Smooth muscle cell (in vitro differentiated cells): ENCODE measurements at regions not wholly inside any gene's neighbourhood (a gene's known extent, or its start where the extent isn't known, plus 50 kb on each side); places are given as distances from the start of the nearest gene placed in this dataset.

ENCODE experiments used
- DNase-seq: peaks from one replicate; lab custom pipeline; 2025; ENCODE audit not compliant: unreplicated experiment; lab: John Stamatoyannopoulos, UW
- H2AFZ ChIP-seq: fragments of 200-600 bp; sonication (generic); 2 replicates; pipeline ENCODE4 v1.6.0; 2016; ENCODE audit warnings: antibody characterized with exemption, low read depth, mild to moderate bottlenecking
- H3F3A ChIP-seq: fragments of 200-600 bp; sonication (generic); 2 replicates; pipeline ENCODE4 v1.6.0; 2017; ENCODE audit warnings: antibody characterized with exemption, low read depth
- H3K27ac ChIP-seq: fragments of 200-600 bp; sonication (generic); 2 replicates; pipeline ENCODE4 v1.5.1; 2016; ENCODE audit warnings: low read depth, mild to moderate bottlenecking
- H3K27me3 ChIP-seq: fragments of 200-600 bp; sonication (generic); 2 replicates; pipeline ENCODE4 v1.6.1; 2016; ENCODE audit warnings: low read depth, mild to moderate bottlenecking
- H3K36me3 ChIP-seq: fragments of 200-600 bp; sonication (generic); 2 replicates; pipeline ENCODE4 v1.5.1; 2016; ENCODE audit warnings: low read depth
- H3K4me1 ChIP-seq: fragments of 200-600 bp; sonication (generic); 2 replicates; pipeline ENCODE4 v1.5.1; 2016; ENCODE audit warnings: low read depth
- H3K4me2 ChIP-seq: fragments of 200-600 bp; sonication (generic); 2 replicates; pipeline ENCODE4 v1.6.0; 2016; ENCODE audit warnings: mild to moderate bottlenecking
- H3K4me3 ChIP-seq: fragments of 200-600 bp; sonication (generic); 2 replicates; pipeline ENCODE4 v1.5.1; 2016; ENCODE audit warnings: mild to moderate bottlenecking
- H3K79me2 ChIP-seq: fragments of 200-600 bp; sonication (generic); 2 replicates; pipeline ENCODE4 v1.6.0; 2016; ENCODE audit warnings: low read depth, mild to moderate bottlenecking
- H3K9ac ChIP-seq: fragments of 200-600 bp; sonication (generic); 2 replicates; pipeline ENCODE4 v1.6.0; 2016; ENCODE audit warnings: low read depth
- H3K9me3 ChIP-seq: fragments of 200-600 bp; sonication (generic); replicated peaks from 2 replicates; pipeline ENCODE4 v1.5.1; 2016; ENCODE audit warnings: low read depth
- H4K20me1 ChIP-seq: fragments of 200-600 bp; sonication (generic); 2 replicates; pipeline ENCODE4 v1.6.0; 2016; ENCODE audit warnings: low read depth
- CTCF ChIP-seq: fragments of 200-600 bp; sonication (generic); IDR thresholded peaks from 2 replicates; pipeline ENCODE4 v1.5.1; 2017; ENCODE audit warnings: borderline replicate concordance, mild to moderate bottlenecking, antibody characterized with exemption; ENCODE audit not compliant: insufficient read depth, poor library complexity, severe bottlenecking
- WGBS: methylation state at CpG from one replicate; pipeline ENCODE4 v1.1.7; 2016; ENCODE audit warnings: low lambda C conversion rate; 5-methylcytosine and 5-hydroxymethylcytosine counted together

DNA sequence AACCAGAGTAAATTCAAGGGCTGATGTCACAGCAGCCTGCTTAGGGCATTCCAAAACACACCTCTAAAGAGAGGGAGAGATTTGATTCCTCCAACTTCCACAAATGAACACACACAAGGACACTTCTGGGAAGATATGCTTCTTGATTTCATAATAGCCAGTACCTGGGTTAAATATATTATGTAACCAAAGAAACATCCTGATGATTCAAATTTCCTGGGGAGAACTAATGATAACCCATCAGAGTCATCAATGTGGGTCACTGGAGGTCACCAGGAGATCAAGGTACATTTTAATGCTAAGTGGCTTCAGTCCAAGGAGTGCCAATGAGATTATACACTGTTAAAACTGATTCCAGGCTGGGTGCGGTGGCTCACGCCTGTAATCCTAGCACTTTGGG lies 54.0 kb upstream of the DOCK9 start:
- Histone ChIP-seq H3K27ac (no peak overlapping the region), H3K79me2 (no peaks in the 10 kb centered on the region), H3K36me3 (no peaks in the 10 kb centered on the region), H3K9ac (no peak overlapping the region), H3K27me3 (no peaks in the 10 kb centered on the region), H2AFZ (no peak overlapping the region), H3K4me3 (no peak overlapping the region), H3K9me3 (no peaks in the 10 kb centered on the region), H3F3A (no peaks in the 10 kb centered on the region), H3K4me1 (no peaks in the 10 kb centered on the region), H3K4me2 (no peak overlapping the region), H4K20me1 (no peaks in the 10 kb centered on the region)
- TF ChIP-seq CTCF = no peak
- DNase-seq = no peak
- WGBS = 90% methylated on average over 2 of the region's 2 CpGs

GRCh38 chr13:99033814-99034213 lies 56.0 kb upstream of the DOCK9 start:
- Histone ChIP-seq H3K27ac (no peak overlapping the region), H3F3A (no peaks in the 10 kb centered on the region), H2AFZ (no peak overlapping the region), H3K36me3 (no peaks in the 10 kb centered on the region), H3K9ac (no peak overlapping the region), H3K9me3 (no peaks in the 10 kb centered on the region), H4K20me1 (no peaks in the 10 kb centered on the region), H3K27me3 (no peaks in the 10 kb centered on the region), H3K4me2 (no peak overlapping the region), H3K4me3 (no peak overlapping the region), H3K79me2 (no peaks in the 10 kb centered on the region), H3K4me1 (no peaks in the 10 kb centered on the region)
- TF ChIP-seq CTCF = peak; percentile 38
- no peak for DNase-seq

DNA sequence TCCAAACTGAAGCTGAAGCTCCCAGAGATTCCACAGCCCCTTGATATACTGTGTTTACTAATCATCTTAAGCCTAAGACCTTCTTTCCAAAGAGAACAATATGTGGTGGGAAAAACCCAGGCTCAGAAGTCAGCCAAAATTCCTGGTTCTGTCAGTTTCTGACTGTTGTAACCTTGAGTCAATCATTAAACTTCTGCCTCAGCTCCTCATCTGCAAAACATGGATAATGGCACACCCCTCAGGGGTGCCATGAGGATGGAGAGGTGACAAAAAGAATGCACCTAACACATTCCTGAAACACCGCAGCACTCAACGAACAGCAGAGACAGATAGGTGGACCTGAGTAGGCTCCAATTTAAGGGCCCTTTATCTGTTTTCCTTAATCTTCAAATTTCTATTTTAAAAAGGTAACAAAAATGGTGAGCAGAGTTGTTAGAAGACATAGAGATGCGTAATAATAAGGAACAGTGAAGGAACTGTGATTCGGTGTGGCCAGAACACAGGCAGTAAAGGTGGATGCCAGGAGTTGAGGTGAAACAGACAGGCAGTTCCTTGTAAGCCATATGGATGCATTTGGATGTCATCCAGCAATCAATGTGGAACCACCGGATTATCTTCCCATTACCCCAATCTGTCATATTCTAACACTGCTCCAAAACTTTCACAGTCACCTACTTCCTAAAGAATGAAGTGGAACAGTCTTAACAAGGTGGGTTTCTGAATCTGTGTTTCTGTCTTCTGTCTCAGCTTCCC lies 56.6 kb upstream of the DOCK9 start:
- Histone ChIP-seq H3K27ac (no peak overlapping the region), H3K4me1 (no peaks in the 10 kb centered on the region), H3K36me3 (no peaks in the 10 kb centered on the region), H3K9ac (no peak overlapping the region), H2AFZ (no peak overlapping the region), H4K20me1 (no peaks in the 10 kb centered on the region), H3K4me3 (no peak overlapping the region), H3K4me2 (no peak overlapping the region), H3K79me2 (no peaks in the 10 kb centered on the region), H3K27me3 (no peaks in the 10 kb centered on the region), H3K9me3 (no peaks in the 10 kb centered on the region), H3F3A (no peaks in the 10 kb centered on the region)
- no peak for DNase-seq
- TF ChIP-seq CTCF = no peak
- 79% methylated on average over 5 of the region's 5 CpGs for WGBS

GRCh38 chr13:99035715-99036114 lies 57.9 kb upstream of the DOCK9 start:
- H3K27me3 ChIP-seq = no peaks in the 10 kb centered on the region

More at GRCh38 chr13:99035715-99036114, 57.9 kb upstream of the DOCK9 start:
- no peak overlapping the region for H3K4me2 ChIP-seq
- 95% methylated on average over 5 of the region's 5 CpGs for WGBS
- no peaks in the 10 kb centered on the region for H3K9me3 ChIP-seq
- H3K9ac ChIP-seq = no peak overlapping the region
- H3K27ac ChIP-seq = no peak overlapping the region
- TF ChIP-seq CTCF = no peak
- no peak overlapping the region for H3K4me3 ChIP-seq
- H3F3A ChIP-seq = no peaks in the 10 kb centered on the region
- H2AFZ ChIP-seq = no peak overlapping the region
- no peaks in the 10 kb centered on the region for H3K4me1 ChIP-seq
- no peaks in the 10 kb centered on the region for H3K79me2 ChIP-seq
- H3K36me3 ChIP-seq = no peaks in the 10 kb centered on the region
- no peak for DNase-seq
- H4K20me1 ChIP-seq = no peaks in the 10 kb centered on the region
